ENCODE measurements at regions not wholly inside any gene's neighbourhood (a gene's known extent, or its start where the extent isn't known, plus 50 kb on each side); places are given as distances from the start of the nearest gene placed in this dataset.

GRCh38 chr5:30343707-30344106 lies 849.8 kb upstream of the CDH6 start:
- no peak for TF ChIP-seq CTCF (IDR thresholded peaks at IDR 0.05)
- no peak for TF ChIP-seq POLR2A (IDR thresholded peaks at IDR 0.05)

All from body of pancreas (tissue), 4 donors.